IMR-90 (cell line): ENCODE measurements at regions not wholly inside any gene's neighbourhood (a gene's known extent, or its start where the extent isn't known, plus 50 kb on each side); places are given as distances from the start of the nearest gene placed in this dataset.

Experiments used
- ATAC-seq: fragments of 200-7000 bp; cut with Tn5 transposase; 2 replicates; pipeline ENCODE4 v1.9.1; 2020; ENCODE audit warnings: low read depth, mild to moderate bottlenecking, moderate library complexity
- BruUV-seq: library from RNA; stranded (reverse); fragments of 400-500 nt; replicated peaks from 2 replicates; lab custom pipeline; 2021; lab: Mats Ljungman, UMichigan
- CTCF ChIA-PET: fragments of 300-600 bp; formaldehyde crosslinking; extraction: SDS; loops from one replicate; lab custom pipeline; 2021; ENCODE audit warnings: antibody characterized with exemption; lab: Yijun Ruan, JAX
- POLR2A ChIA-PET: fragments of 300-600 bp; sonication (Branson Sonifier 250); formaldehyde crosslinking; loops from one replicate; lab custom pipeline; 2022; ENCODE audit warnings: antibody characterized with exemption; ENCODE audit not compliant: unreplicated experiment; lab: Charles Lee
- DNase-seq: peaks from one replicate; pipeline ENCODE4 v3.0.0; 2013
- H2AFZ ChIP-seq: replicated peaks from 2 replicates; pipeline ENCODE3; 2013; ENCODE audit warnings: low read length, mild to moderate bottlenecking; ENCODE audit not compliant: poor library complexity
- H2AK5ac ChIP-seq: 2 replicates; pipeline ENCODE4 v1.6.1; 2013; ENCODE audit warnings: low read depth, low read length, inconsistent platforms
- H2AK9ac ChIP-seq: replicated peaks from 2 replicates; pipeline ENCODE3; 2013; ENCODE audit warnings: mild to moderate bottlenecking, low read depth, low read length, moderate library complexity; ENCODE audit not compliant: poor library complexity
- H2BK120ac ChIP-seq: 2 replicates; pipeline ENCODE4 v1.6.1; 2013; ENCODE audit warnings: low read depth, low read length, inconsistent platforms
- H2BK15ac ChIP-seq: 3 replicates; pipeline ENCODE4 v1.6.1; 2013; ENCODE audit warnings: low read depth, low read length, inconsistent platforms
- H2BK20ac ChIP-seq: 2 replicates; pipeline ENCODE4 v1.6.1; 2013; ENCODE audit warnings: low read depth, mild to moderate bottlenecking, inconsistent platforms, low read length, moderate library complexity
- H2BK5ac ChIP-seq: 2 replicates; pipeline ENCODE4 v1.6.1; 2013; ENCODE audit warnings: mild to moderate bottlenecking, low read depth, low read length, inconsistent platforms; ENCODE audit not compliant: poor library complexity, severe bottlenecking
- H3K14ac ChIP-seq: replicated peaks from 2 replicates; pipeline ENCODE4 v1.6.1; 2013; ENCODE audit warnings: low read depth, low read length, inconsistent platforms
- H3K18ac ChIP-seq: 2 replicates; pipeline ENCODE4 v1.6.1; 2013; ENCODE audit warnings: low read depth, low read length, control low read depth
- H3K23ac ChIP-seq: 2 replicates; pipeline ENCODE4 v1.6.1; 2013; ENCODE audit warnings: low read depth, low read length, inconsistent platforms
- H3K27ac ChIP-seq: 2 replicates; pipeline ENCODE4 v1.5.1; 2013; ENCODE audit warnings: mild to moderate bottlenecking, control low read depth, low read length; ENCODE audit not compliant: insufficient read depth
- H3K27me3 ChIP-seq: 2 replicates; pipeline ENCODE4 v1.6.1; 2013; ENCODE audit warnings: low read length; ENCODE audit not compliant: control insufficient read depth, insufficient read depth
- H3K36me3 ChIP-seq: 2 replicates; pipeline ENCODE4 v1.6.1; 2013; ENCODE audit warnings: low read length, mixed read lengths; ENCODE audit not compliant: control insufficient read depth, insufficient read depth
- H3K4ac ChIP-seq: 2 replicates; pipeline ENCODE4 v1.6.1; 2013; ENCODE audit warnings: low read depth, low read length, inconsistent platforms
- H3K4me1 ChIP-seq: 2 replicates; pipeline ENCODE4 v1.6.1; 2013; ENCODE audit warnings: low read length, mixed read lengths; ENCODE audit not compliant: control insufficient read depth, insufficient read depth
- H3K4me2 ChIP-seq: 2 replicates; pipeline ENCODE4 v1.6.1; 2013; ENCODE audit warnings: low read depth, mild to moderate bottlenecking, control low read depth, low read length, moderate library complexity
- H3K4me3 ChIP-seq: 2 replicates; pipeline ENCODE4 v1.5.1; 2013; ENCODE audit warnings: low read depth, mild to moderate bottlenecking, control low read depth, low read length, moderate library complexity; ENCODE audit not compliant: insufficient read depth
- H3K56ac ChIP-seq: 2 replicates; pipeline ENCODE4 v1.6.1; 2013; ENCODE audit warnings: low read length, inconsistent platforms; ENCODE audit not compliant: insufficient read depth; ENCODE audit errors: extremely low read depth
- H3K79me1 ChIP-seq, 2 experiments: 2 replicates each; pipeline ENCODE4 v1.6.1; 2013; ENCODE audit warnings: low read length in 2 of 2, inconsistent platforms in 1 of 2, low read depth in 1 of 2
- H3K9ac ChIP-seq: 2 replicates; pipeline ENCODE4 v1.6.1; 2013; ENCODE audit warnings: low read depth, low read length, control low read depth
- H3K9me1 ChIP-seq: 2 replicates; pipeline ENCODE4 v1.6.1; 2013; ENCODE audit warnings: low read length, inconsistent platforms; ENCODE audit not compliant: insufficient read depth
- H3K9me3 ChIP-seq: 2 replicates; pipeline ENCODE4 v1.6.1; 2013; ENCODE audit warnings: low read length; ENCODE audit not compliant: control insufficient read depth, insufficient read depth
- H4K20me1 ChIP-seq: 2 replicates; pipeline ENCODE4 v1.6.1; 2013; ENCODE audit warnings: low read length, inconsistent platforms; ENCODE audit not compliant: insufficient read depth
- H4K5ac ChIP-seq: 2 replicates; pipeline ENCODE4 v1.6.1; 2013; ENCODE audit warnings: mild to moderate bottlenecking, low read depth, low read length, control low read depth
- H4K8ac ChIP-seq, 2 experiments: 2 replicates each; pipeline ENCODE4 v1.6.1; 2013; ENCODE audit warnings: low read depth in 2 of 2, low read length in 2 of 2, control low read depth in 1 of 2, inconsistent platforms in 1 of 2
- H4K91ac ChIP-seq: 2 replicates; pipeline ENCODE4 v1.6.1; 2013; ENCODE audit warnings: low read depth, low read length, inconsistent platforms; ENCODE audit not compliant: insufficient read depth
- BHLHE40 ChIP-seq: fragments of 150-350 bp; IDR thresholded peaks from 2 replicates; pipeline ENCODE4 v1.6.1; 2016; ENCODE audit warnings: mild to moderate bottlenecking, low read depth, low read length
- CHD1 ChIP-seq: IDR thresholded peaks from 2 replicates; pipeline ENCODE4 v1.6.1; 2012; ENCODE audit warnings: low read depth, low read length, improper control_type of control experiment
- FOS ChIP-seq: fragments of 150-350 bp; IDR thresholded peaks from 2 replicates; pipeline ENCODE4 v1.6.1; 2016; ENCODE audit warnings: low read depth, low read length
- MAFK ChIP-seq: IDR thresholded peaks from 2 replicates; pipeline ENCODE4 v1.6.1; 2012; ENCODE audit warnings: low read depth, low read length, improper control_type of control experiment
- MAZ ChIP-seq: IDR thresholded peaks from 2 replicates; pipeline ENCODE4 v1.6.1; 2012; ENCODE audit warnings: low read depth, mild to moderate bottlenecking, low read length, improper control_type of control experiment, moderate library complexity, borderline replicate concordance
- MXI1 ChIP-seq: IDR thresholded peaks from 2 replicates; pipeline ENCODE4 v1.6.1; 2012; ENCODE audit warnings: low read depth, mild to moderate bottlenecking, low read length, moderate library complexity, borderline replicate concordance
- NFE2L2 ChIP-seq: fragments of 150-350 bp; IDR thresholded peaks from 2 replicates; pipeline ENCODE4 v1.6.1; 2016; ENCODE audit warnings: low read depth, mild to moderate bottlenecking, low read length
- POLR2A ChIP-seq: IDR thresholded peaks from 2 replicates; pipeline ENCODE4 v1.6.1; 2012; ENCODE audit warnings: mild to moderate bottlenecking, low read depth, low read length
- RAD21 ChIP-seq: IDR thresholded peaks from 2 replicates; pipeline ENCODE4 v1.6.1; 2012; ENCODE audit warnings: low read length, improper control_type of control experiment
- RCOR1 ChIP-seq: IDR thresholded peaks from 2 replicates; pipeline ENCODE4 v1.6.1; 2012; ENCODE audit warnings: mild to moderate bottlenecking, low read length, improper control_type of control experiment; ENCODE audit not compliant: insufficient replicate concordance
- RFX5 ChIP-seq: IDR thresholded peaks from 2 replicates; pipeline ENCODE4 v1.8.0; 2012; ENCODE audit warnings: low read depth, mild to moderate bottlenecking, low read length, moderate library complexity
- SMC3 ChIP-seq: fragments of 150-350 bp; IDR thresholded peaks from 2 replicates; pipeline ENCODE4 v1.6.1; 2016; ENCODE audit warnings: low read depth, mild to moderate bottlenecking, antibody characterized with exemption, low read length, moderate library complexity
- WGBS, 2 experiments: methylation state at CpG; one replicate each; pipeline versions ENCODE4 v1.1.5 to v1.1.7; 2013; ENCODE audit warnings: missing lambda C conversion rate in 2 of 2; ENCODE audit not compliant: insufficient read length in 1 of 2; ENCODE audit errors: extremely low coverage in 2 of 2; 5-methylcytosine and 5-hydroxymethylcytosine counted together
- dilution Hi-C: fragments of 300-500 bp; cut with HindIII; formaldehyde crosslinking; loops from one replicate; pipeline ENCODE4 v1.14.3; 2018; ENCODE audit warnings: low sequenced_read_pairs; ENCODE audit not compliant: unreplicated experiment
- in situ Hi-C: fragments of 300-500 bp; cut with MboI; formaldehyde crosslinking; loops from 3 replicates; pipeline ENCODE4 v1.14.3; 2019; ENCODE audit warnings: low sequenced_read_pairs, inconsistent platforms, mixed read lengths
- intact Hi-C: fragments of 100-400 bp; cut with micrococcal nuclease; formaldehyde crosslinking; loops from 2 replicates; pipeline ENCODE4 v1.10.0; 2022
- TF ChIP-seq, protein P1 (sequence below): conservative IDR thresholded peaks from 2 replicates; pipeline ENCODE4 v1.5.1; 2012; ENCODE audit warnings: mild to moderate bottlenecking, low read depth, low read length, improper control_type of control experiment
- TF ChIP-seq, protein P2 (sequence below): fragments of 150-350 bp; IDR thresholded peaks from 2 replicates; pipeline ENCODE4 v1.6.1; 2016; ENCODE audit warnings: low read depth, mild to moderate bottlenecking, low read length, moderate library complexity, borderline replicate concordance
- TF ChIP-seq, protein P3 (sequence below): fragments of 150-350 bp; IDR thresholded peaks from 2 replicates; pipeline ENCODE4 v1.6.1; 2017; ENCODE audit warnings: mild to moderate bottlenecking, antibody characterized with exemption, low read length, low read depth

- TF ChIP-seq MXI1 (no peak), NFE2L2 (no peak), RAD21 (no peak), BHLHE40 (no peak), MAFK (no peak), CHD1 (no peak), MAZ (no peak), POLR2A (no peak), RFX5 (no peak), SMC3 (no peak), RCOR1 (no peak), FOS (no peak)
- TF ChIP-seq, protein P1, sequence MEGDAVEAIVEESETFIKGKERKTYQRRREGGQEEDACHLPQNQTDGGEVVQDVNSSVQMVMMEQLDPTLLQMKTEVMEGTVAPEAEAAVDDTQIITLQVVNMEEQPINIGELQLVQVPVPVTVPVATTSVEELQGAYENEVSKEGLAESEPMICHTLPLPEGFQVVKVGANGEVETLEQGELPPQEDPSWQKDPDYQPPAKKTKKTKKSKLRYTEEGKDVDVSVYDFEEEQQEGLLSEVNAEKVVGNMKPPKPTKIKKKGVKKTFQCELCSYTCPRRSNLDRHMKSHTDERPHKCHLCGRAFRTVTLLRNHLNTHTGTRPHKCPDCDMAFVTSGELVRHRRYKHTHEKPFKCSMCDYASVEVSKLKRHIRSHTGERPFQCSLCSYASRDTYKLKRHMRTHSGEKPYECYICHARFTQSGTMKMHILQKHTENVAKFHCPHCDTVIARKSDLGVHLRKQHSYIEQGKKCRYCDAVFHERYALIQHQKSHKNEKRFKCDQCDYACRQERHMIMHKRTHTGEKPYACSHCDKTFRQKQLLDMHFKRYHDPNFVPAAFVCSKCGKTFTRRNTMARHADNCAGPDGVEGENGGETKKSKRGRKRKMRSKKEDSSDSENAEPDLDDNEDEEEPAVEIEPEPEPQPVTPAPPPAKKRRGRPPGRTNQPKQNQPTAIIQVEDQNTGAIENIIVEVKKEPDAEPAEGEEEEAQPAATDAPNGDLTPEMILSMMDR = no peak
- TF ChIP-seq, protein P2, sequence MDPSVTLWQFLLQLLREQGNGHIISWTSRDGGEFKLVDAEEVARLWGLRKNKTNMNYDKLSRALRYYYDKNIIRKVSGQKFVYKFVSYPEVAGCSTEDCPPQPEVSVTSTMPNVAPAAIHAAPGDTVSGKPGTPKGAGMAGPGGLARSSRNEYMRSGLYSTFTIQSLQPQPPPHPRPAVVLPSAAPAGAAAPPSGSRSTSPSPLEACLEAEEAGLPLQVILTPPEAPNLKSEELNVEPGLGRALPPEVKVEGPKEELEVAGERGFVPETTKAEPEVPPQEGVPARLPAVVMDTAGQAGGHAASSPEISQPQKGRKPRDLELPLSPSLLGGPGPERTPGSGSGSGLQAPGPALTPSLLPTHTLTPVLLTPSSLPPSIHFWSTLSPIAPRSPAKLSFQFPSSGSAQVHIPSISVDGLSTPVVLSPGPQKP = no peak
- TF ChIP-seq, protein P3, sequence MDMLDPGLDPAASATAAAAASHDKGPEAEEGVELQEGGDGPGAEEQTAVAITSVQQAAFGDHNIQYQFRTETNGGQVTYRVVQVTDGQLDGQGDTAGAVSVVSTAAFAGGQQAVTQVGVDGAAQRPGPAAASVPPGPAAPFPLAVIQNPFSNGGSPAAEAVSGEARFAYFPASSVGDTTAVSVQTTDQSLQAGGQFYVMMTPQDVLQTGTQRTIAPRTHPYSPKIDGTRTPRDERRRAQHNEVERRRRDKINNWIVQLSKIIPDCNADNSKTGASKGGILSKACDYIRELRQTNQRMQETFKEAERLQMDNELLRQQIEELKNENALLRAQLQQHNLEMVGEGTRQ = no peak
- no peaks in the 10 kb centered on the region for H3K9me1 ChIP-seq
- no peaks in the 10 kb centered on the region for H3K4me1 ChIP-seq
- H3K9ac ChIP-seq = no peak overlapping the region
- H2BK120ac ChIP-seq = no peak overlapping the region
- no peak overlapping the region for H3K4me3 ChIP-seq
- H3K4me2 ChIP-seq = no peak overlapping the region
- H3K18ac ChIP-seq = no peak overlapping the region
- no peak overlapping the region for H2AFZ ChIP-seq
- intact Hi-C loops = no loop called here
- no peak overlapping the region for H4K91ac ChIP-seq
- no peak overlapping the region for H3K27ac ChIP-seq
- no peak overlapping the region for H3K4ac ChIP-seq
- no peak overlapping the region for H4K5ac ChIP-seq
- no peak overlapping the region for H2AK5ac ChIP-seq
- no peak overlapping the region for H2AK9ac ChIP-seq
- no peak for ATAC-seq
- POLR2A ChIA-PET = no interaction called here
- H4K8ac ChIP-seq = no peak overlapping the region
- H3K56ac ChIP-seq = no peak overlapping the region
- no peaks in the 10 kb centered on the region for H4K20me1 ChIP-seq
- dilution Hi-C loops = no loop called here
- H3K9me3 ChIP-seq = peaks cover 16% of the 10 kb centered on the region
- H2BK20ac ChIP-seq = no peak overlapping the region
- no peak overlapping the region for H2BK5ac ChIP-seq
- H3K27me3 ChIP-seq = no peaks in the 10 kb centered on the region
- CTCF ChIA-PET = no interaction called here
- no TSS peak for BruUV-seq
- in situ Hi-C loops = no loop called here
- WGBS, 2 experiments = no CpG with 5 or more reads among the region's 1 CpG
- H3K23ac ChIP-seq = no peak overlapping the region
- no peak for DNase-seq
- H3K36me3 ChIP-seq = no peaks in the 10 kb centered on the region
- no peak overlapping the region for H3K14ac ChIP-seq
- no peaks in the 10 kb centered on the region for H3K79me1 ChIP-seq
- no peak overlapping the region for H2BK15ac ChIP-seq
Measured at GRCh38 chr18:37710726-37711125, 145.1 kb upstream of the CELF4 start.
